Activated T-cell treated with anti-CD3 and anti-CD28 coated beads, Interleukin-2, amount 50 U/mL, for 72 hours (primary cell): ENCODE measurements at regions not wholly inside any gene's neighbourhood (a gene's known extent, or its start where the extent isn't known, plus 50 kb on each side); places are given as distances from the start of the nearest gene placed in this dataset.
"Not testable (repeated sequence)": the region's sequence is repeated elsewhere in the genome, so short reads cannot be mapped to it uniquely, and the experiment has no call there.

Experiments
- ATAC-seq, 2 donors: fragments of 150-1000 bp; cut with Tn5 transposase; replicated peaks in 1 of 2; 2 replicates each; pipeline ENCODE4 v1.10.0; 2021; ENCODE audit warnings: moderate library complexity in 2 of 2, mild to moderate bottlenecking in 1 of 2
- DNase-seq, 2 donors: peaks; one replicate each; pipeline ENCODE4 v3.0.0; 2021 to 2022; ENCODE audit warnings: mixed read lengths in 1 of 2
- H3K27ac Mint-ChIP-seq: one replicate; pipeline ENCODE4 v1.8.0; 2022; ENCODE audit warnings: mild to moderate bottlenecking, moderate library complexity, mixed read lengths
- H3K27me3 Mint-ChIP-seq: one replicate; pipeline ENCODE4 v1.8.0; 2022; ENCODE audit warnings: low read depth, mixed read lengths
- H3K36me3 Mint-ChIP-seq, 2 donors: one replicate each; pipeline ENCODE4 v1.8.0; 2022; ENCODE audit warnings: mixed read lengths in 2 of 2, mild to moderate bottlenecking in 1 of 2; ENCODE audit not compliant: insufficient read depth in 2 of 2
- H3K4me1 Mint-ChIP-seq: one replicate; pipeline ENCODE4 v1.8.0; 2022; ENCODE audit warnings: low read depth, mixed read lengths
- H3K4me3 Mint-ChIP-seq, 2 donors: one replicate each; pipeline ENCODE4 v1.8.0; 2022; ENCODE audit warnings: mild to moderate bottlenecking in 2 of 2, mixed read lengths in 2 of 2, moderate library complexity in 2 of 2
- H3K9me3 Mint-ChIP-seq, 2 donors: one replicate each; pipeline ENCODE4 v1.8.0; 2022; ENCODE audit warnings: mixed read lengths in 2 of 2

GRCh38 chr20:22529150-22530019 is 55.0 kb downstream of the FOXA2 start:
- Mint-ChIP-seq H3K36me3 (no peaks in the 10 kb centered on the region), H3K27ac (no peak overlapping the region), H3K27me3 (no peaks in the 10 kb centered on the region), H3K9me3 (peaks cover 0 to 4% of the 10 kb centered on the region in 2 donors), H3K4me3 (no peak overlapping the region), H3K4me1 (no peaks in the 10 kb centered on the region)
- no peak for ATAC-seq
- DNase-seq, result no peak

- H3K27me3 Mint-ChIP-seq, result no peaks in the 10 kb centered on the region
- H3K4me1 Mint-ChIP-seq, result no peaks in the 10 kb centered on the region
- peaks cover 0 to 4% of the 10 kb centered on the region in 2 donors for H3K9me3 Mint-ChIP-seq
- H3K36me3 Mint-ChIP-seq, result no peaks in the 10 kb centered on the region
- no peak for ATAC-seq
- no peak overlapping the region for H3K4me3 Mint-ChIP-seq
- no peak overlapping the region for H3K27ac Mint-ChIP-seq
- DNase-seq, result no peak
Measured at GRCh38 chr20:22526512-22527012, 57.8 kb downstream of the FOXA2 start.

GRCh38 chr20:22525821-22526220 is 58.6 kb downstream of the FOXA2 start:
- DNase-seq (no peak), ATAC-seq (no peak)
- Mint-ChIP-seq H3K36me3 (no peaks in the 10 kb centered on the region), H3K27me3 (no peaks in the 10 kb centered on the region), H3K9me3 (peaks cover 0 to 2% of the 10 kb centered on the region in 2 donors), H3K27ac (no peak overlapping the region), H3K4me3 (no peak overlapping the region), H3K4me1 (no peaks in the 10 kb centered on the region)

GRCh38 chr20:22525069-22525820 is 59.1 kb downstream of the FOXA2 start:
- no peaks in the 10 kb centered on the region for H3K9me3 Mint-ChIP-seq
- H3K36me3 Mint-ChIP-seq, result no peaks in the 10 kb centered on the region
- H3K4me1 Mint-ChIP-seq, result no peaks in the 10 kb centered on the region
- no peak overlapping the region for H3K27ac Mint-ChIP-seq
- DNase-seq, result no peak
- ATAC-seq, result no peak
- H3K4me3 Mint-ChIP-seq, result no peak overlapping the region
- H3K27me3 Mint-ChIP-seq, result no peaks in the 10 kb centered on the region

GRCh38 chr20:22524393-22525015 is 59.9 kb downstream of the FOXA2 start:
- Mint-ChIP-seq H3K27ac (no peak overlapping the region), H3K9me3 (no peaks in the 10 kb centered on the region), H3K4me3 (no peak overlapping the region), H3K36me3 (no peaks in the 10 kb centered on the region), H3K4me1 (no peaks in the 10 kb centered on the region), H3K27me3 (no peaks in the 10 kb centered on the region)
- ATAC-seq (no peak), DNase-seq (no peak)

GRCh38 chr20:22523499-22524392 is 60.6 kb downstream of the FOXA2 start:
- Mint-ChIP-seq H3K27ac (no peak overlapping the region), H3K9me3 (peaks cover 0 to 2% of the 10 kb centered on the region in 2 donors), H3K36me3 (no peaks in the 10 kb centered on the region), H3K4me1 (no peaks in the 10 kb centered on the region), H3K27me3 (no peaks in the 10 kb centered on the region), H3K4me3 (no peak overlapping the region)
- no peak for ATAC-seq
- DNase-seq, result no peak

- DNase-seq, result no peak
- Mint-ChIP-seq H3K36me3 (no peaks in the 10 kb centered on the region), H3K9me3 (peaks cover 0 to 2% of the 10 kb centered on the region in 2 donors), H3K27me3 (no peaks in the 10 kb centered on the region), H3K27ac (no peak overlapping the region), H3K4me1 (no peaks in the 10 kb centered on the region), H3K4me3 (no peak overlapping the region)
- ATAC-seq, result no peak
Measured at GRCh38 chr20:22523128-22523498, 61.3 kb downstream of the FOXA2 start.

GRCh38 chr20:22522701-22523100 is 61.7 kb downstream of the FOXA2 start:
- Mint-ChIP-seq H3K4me1 (no peaks in the 10 kb centered on the region), H3K27ac (no peak overlapping the region), H3K9me3 (peaks cover 0 to 2% of the 10 kb centered on the region in 2 donors), H3K27me3 (no peaks in the 10 kb centered on the region), H3K36me3 (no peaks in the 10 kb centered on the region), H3K4me3 (no peak overlapping the region)
- DNase-seq, result no peak
- no peak for ATAC-seq

GRCh38 chr20:22521940-22522339 is 62.4 kb downstream of the FOXA2 start:
- H3K4me1 Mint-ChIP-seq, H3K36me3 Mint-ChIP-seq, H3K9me3 Mint-ChIP-seq, DNase-seq, ATAC-seq, H3K27ac Mint-ChIP-seq, H3K4me3 Mint-ChIP-seq, H3K27me3 Mint-ChIP-seq: not testable (repeated sequence)

GRCh38 chr20:22520381-22520780 is 64.0 kb downstream of the FOXA2 start:
- DNase-seq, result no peak
- Mint-ChIP-seq H3K4me3 (no peak overlapping the region), H3K27ac (no peak overlapping the region), H3K27me3 (no peaks in the 10 kb centered on the region), H3K36me3 (no peaks in the 10 kb centered on the region), H3K9me3 (peaks cover 0 to 2% of the 10 kb centered on the region in 2 donors), H3K4me1 (no peaks in the 10 kb centered on the region)
- ATAC-seq, result no peak

- Mint-ChIP-seq H3K27ac (no peak overlapping the region), H3K4me3 (no peak overlapping the region), H3K4me1 (no peaks in the 10 kb centered on the region), H3K9me3 (peaks cover 0 to 2% of the 10 kb centered on the region in 2 donors), H3K36me3 (no peaks in the 10 kb centered on the region), H3K27me3 (no peaks in the 10 kb centered on the region)
- ATAC-seq, result no peak
- DNase-seq, result no peak
Measured at GRCh38 chr20:22515264-22515663, 69.1 kb downstream of the FOXA2 start.

GRCh38 chr20:22513574-22513973 is 70.8 kb downstream of the FOXA2 start:
- Mint-ChIP-seq H3K4me3 (no peak overlapping the region), H3K36me3 (no peaks in the 10 kb centered on the region), H3K27ac (no peak overlapping the region), H3K4me1 (no peaks in the 10 kb centered on the region), H3K27me3 (no peaks in the 10 kb centered on the region), H3K9me3 (peaks cover 0 to 1% of the 10 kb centered on the region in 2 donors)
- ATAC-seq, result no peak
- no peak for DNase-seq
